Kidney (tissue), 13 donors: ENCODE measurements at regions not wholly inside any gene's neighbourhood (a gene's known extent, or its start where the extent isn't known, plus 50 kb on each side); places are given as distances from the start of the nearest gene placed in this dataset.

Experiments
- DNase-seq, 5 donors: peaks; one replicate each; pipeline ENCODE4 v3.0.0-alpha.2; 2013 to 2020
- FAIRE-seq: peaks from 2 replicates; lab custom pipeline; 2012; peaks lifted over from hg19 to GRCh38; lab: Jason Lieb, UNC
- H3K27ac ChIP-seq, 2 donors: one replicate each; pipeline ENCODE4 v1.7.0; 2013; ENCODE audit warnings: low read depth in 2 of 2, low read length in 2 of 2, inconsistent platforms in 1 of 2
- H3K27me3 ChIP-seq: one replicate; pipeline ENCODE4 v1.7.1; 2013; ENCODE audit warnings: low read length, inconsistent platforms; ENCODE audit not compliant: control insufficient read depth, insufficient read depth
- H3K36me3 ChIP-seq, 3 donors: one replicate each; pipeline versions ENCODE4 v1.7.0 to v1.7.1; 2013; ENCODE audit warnings: low read length in 3 of 3, control low read depth in 1 of 3, inconsistent platforms in 1 of 3; ENCODE audit not compliant: insufficient read depth in 3 of 3, control insufficient read depth in 2 of 3
- H3K4me1 ChIP-seq, 3 donors: one replicate each; pipeline versions ENCODE4 v1.7.0 to v1.7.1; 2013; ENCODE audit warnings: low read length in 3 of 3, inconsistent platforms in 1 of 3, low read depth in 1 of 3; ENCODE audit not compliant: control insufficient read depth in 2 of 3, insufficient read depth in 2 of 3
- H3K4me3 ChIP-seq, 3 donors: one replicate each; pipeline versions ENCODE4 v1.7.0 to v1.8.1; 2013; ENCODE audit warnings: low read length in 3 of 3, control low read depth in 1 of 3, inconsistent platforms in 1 of 3
- H3K9ac ChIP-seq, 3 donors: one replicate each; pipeline versions ENCODE4 v1.7.0 to v1.7.1; 2013; ENCODE audit warnings: low read length in 3 of 3, control low read depth in 1 of 3, inconsistent platforms in 1 of 3
- H3K9me3 ChIP-seq, 3 donors: one replicate each; pipeline versions ENCODE4 v1.7.0 to v1.7.1; 2013; ENCODE audit warnings: low read length in 3 of 3, control low read depth in 1 of 3, inconsistent platforms in 1 of 3; ENCODE audit not compliant: control insufficient read depth in 2 of 3, insufficient read depth in 1 of 3
- intact Hi-C: fragments of 100-400 bp; cut with DNase I; formaldehyde crosslinking; loops from one replicate; pipeline ENCODE4 v1.11.1; 2022
- TF ChIP-seq, protein P1 (sequence below): IDR thresholded peaks from 3 replicates; pipeline ENCODE4 v1.5.1; 2012; ENCODE audit warnings: mild to moderate bottlenecking, moderate library complexity, borderline replicate concordance; ENCODE audit not compliant: insufficient read depth; ENCODE audit errors: extremely low read depth
- donor health status: control.
- donor health status: control.
- donor health status: control.
- donor health status: control.
- donor health status: control.
- donor health status: DM: yes; HTN: yes; CAD: no.
- donor health status: Normal renal cell carcinoma (clear cell type).

DNA sequence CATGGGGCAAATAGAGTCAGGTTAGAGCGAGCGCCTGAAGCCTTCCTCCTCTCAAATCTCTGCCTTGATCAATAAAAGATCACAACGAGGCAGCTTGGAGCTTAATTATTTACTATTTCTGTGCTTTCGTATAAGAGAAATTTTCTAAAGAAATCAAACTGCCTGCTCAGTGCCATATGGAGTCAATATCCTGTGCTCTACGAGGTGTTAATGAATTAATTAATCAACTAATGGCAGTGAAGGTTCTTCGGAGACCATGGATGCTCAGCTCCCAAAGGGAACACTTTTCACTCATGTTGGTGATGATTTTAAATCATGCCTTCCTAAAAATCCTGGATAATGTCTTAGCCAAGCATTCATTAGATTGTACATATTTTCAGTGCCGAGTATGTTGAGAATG, 153.5 kb upstream of the PPP2R3A start:
- Histone ChIP-seq H3K9me3 (no peaks in the 10 kb centered on the region), H3K4me1 (no peaks in the 10 kb centered on the region), H3K4me3 (no peak overlapping the region), H3K27me3 (no peaks in the 10 kb centered on the region), H3K9ac (no peak overlapping the region), H3K36me3 (no peaks in the 10 kb centered on the region), H3K27ac (no peak overlapping the region)
- no peak for FAIRE-seq
- TF ChIP-seq, protein P1, sequence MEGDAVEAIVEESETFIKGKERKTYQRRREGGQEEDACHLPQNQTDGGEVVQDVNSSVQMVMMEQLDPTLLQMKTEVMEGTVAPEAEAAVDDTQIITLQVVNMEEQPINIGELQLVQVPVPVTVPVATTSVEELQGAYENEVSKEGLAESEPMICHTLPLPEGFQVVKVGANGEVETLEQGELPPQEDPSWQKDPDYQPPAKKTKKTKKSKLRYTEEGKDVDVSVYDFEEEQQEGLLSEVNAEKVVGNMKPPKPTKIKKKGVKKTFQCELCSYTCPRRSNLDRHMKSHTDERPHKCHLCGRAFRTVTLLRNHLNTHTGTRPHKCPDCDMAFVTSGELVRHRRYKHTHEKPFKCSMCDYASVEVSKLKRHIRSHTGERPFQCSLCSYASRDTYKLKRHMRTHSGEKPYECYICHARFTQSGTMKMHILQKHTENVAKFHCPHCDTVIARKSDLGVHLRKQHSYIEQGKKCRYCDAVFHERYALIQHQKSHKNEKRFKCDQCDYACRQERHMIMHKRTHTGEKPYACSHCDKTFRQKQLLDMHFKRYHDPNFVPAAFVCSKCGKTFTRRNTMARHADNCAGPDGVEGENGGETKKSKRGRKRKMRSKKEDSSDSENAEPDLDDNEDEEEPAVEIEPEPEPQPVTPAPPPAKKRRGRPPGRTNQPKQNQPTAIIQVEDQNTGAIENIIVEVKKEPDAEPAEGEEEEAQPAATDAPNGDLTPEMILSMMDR: no peak
- DNase-seq: no peak
- intact Hi-C loops: no loop called here

DNA sequence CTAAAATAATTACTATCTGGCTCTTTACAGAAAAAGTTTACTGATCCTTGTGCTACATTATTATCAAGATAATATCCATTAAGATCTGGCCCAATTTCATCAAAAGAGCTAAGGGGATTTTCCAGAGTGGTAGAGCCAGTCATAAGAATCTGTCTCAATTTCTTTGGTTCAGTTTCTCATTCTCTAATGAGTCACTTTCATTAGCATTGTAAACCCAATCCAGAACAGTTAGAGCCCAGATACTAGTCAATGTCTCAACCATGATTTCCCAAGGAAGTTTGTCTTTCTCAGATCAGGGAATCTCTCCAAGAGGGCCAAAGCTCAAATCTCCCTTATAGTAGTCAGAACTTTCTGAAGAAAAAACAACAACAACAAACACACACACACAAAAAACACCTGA, 131.1 kb upstream of the PPP2R3A start:
- no peak overlapping the region for H3K4me3 ChIP-seq
- no peaks in the 10 kb centered on the region for H3K36me3 ChIP-seq
- H3K9ac ChIP-seq: no peak overlapping the region
- H3K9me3 ChIP-seq: no peaks in the 10 kb centered on the region
- TF ChIP-seq, protein P1: no peak
- H3K27ac ChIP-seq: no peak overlapping the region
- intact Hi-C loops: no loop called here
- no peaks in the 10 kb centered on the region for H3K27me3 ChIP-seq
- no peak for DNase-seq
- FAIRE-seq: no peak
- H3K4me1 ChIP-seq: no peaks in the 10 kb centered on the region

DNA sequence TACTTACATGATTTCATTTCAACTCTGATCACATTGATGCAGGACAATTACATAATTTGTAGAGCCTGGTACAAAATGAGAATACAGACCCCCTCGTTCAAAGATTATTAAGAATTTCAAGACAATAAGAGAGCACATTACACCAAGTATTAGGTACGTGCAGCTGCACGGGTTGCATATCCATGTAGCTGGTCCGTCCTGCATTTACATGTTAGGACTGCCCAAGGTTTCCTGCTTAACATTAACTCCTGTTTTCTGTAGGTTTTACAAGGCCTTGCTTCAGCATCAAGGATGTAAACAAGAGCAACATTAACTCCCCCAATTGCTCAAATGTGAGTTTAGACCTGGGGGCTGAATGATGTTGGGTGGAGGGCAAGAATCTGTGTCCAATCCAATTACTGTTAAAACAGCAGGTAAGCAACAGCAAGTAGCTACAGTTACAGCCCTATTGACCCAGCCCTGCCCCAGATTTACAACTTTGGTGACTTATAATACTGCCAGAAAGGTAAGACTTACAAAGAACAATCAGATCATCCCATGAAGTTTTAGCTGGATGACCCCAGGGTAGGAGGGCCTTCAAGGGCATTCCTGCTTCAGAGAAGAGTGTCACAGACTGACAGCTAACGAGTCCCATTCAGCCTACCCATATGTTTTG, 127.4 kb upstream of the PPP2R3A start:
- Histone ChIP-seq H3K36me3 (no peaks in the 10 kb centered on the region), H3K9ac (no peak overlapping the region), H3K27ac (no peak overlapping the region), H3K4me1 (no peaks in the 10 kb centered on the region), H3K27me3 (no peaks in the 10 kb centered on the region), H3K9me3 (no peaks in the 10 kb centered on the region), H3K4me3 (no peak overlapping the region)
- TF ChIP-seq, protein P1: no peak
- DNase-seq: peak in 4 of 5 donors; percentile 38 to 59 (median 49)
- intact Hi-C loops: no loop called here
- FAIRE-seq: no peak

- Histone ChIP-seq H3K4me1 (no peaks in the 10 kb centered on the region), H3K9ac (no peak overlapping the region), H3K36me3 (no peaks in the 10 kb centered on the region), H3K27ac (no peak overlapping the region), H3K4me3 (no peak overlapping the region), H3K9me3 (no peaks in the 10 kb centered on the region), H3K27me3 (no peaks in the 10 kb centered on the region)
- DNase-seq (no peak), FAIRE-seq (no peak)
- TF ChIP-seq, protein P1: no peak
- intact Hi-C loops: no loop called here
These were observed 125.1 kb upstream of the PPP2R3A start for GRCh38 chr3:135840436-135840835.
